Spleen (tissue), 11 donors: ENCODE measurements at regions not wholly inside any gene's neighbourhood (a gene's known extent, or its start where the extent isn't known, plus 50 kb on each side); places are given as distances from the start of the nearest gene placed in this dataset.

ENCODE experiments used
- DNase-seq: peaks from one replicate; pipeline ENCODE4 v3.0.0-alpha.2; 2020
- H3K27ac ChIP-seq, 8 donors: fragments of 200-600 bp; sonication (generic) in 7 of 8; 1 replicate in 4 of 8; 2 replicates in 4 of 8; pipeline versions ENCODE4 v1.5.0 to v1.8.0; 2016 to 2021; ENCODE audit warnings: inconsistent platforms in 4 of 8, mild to moderate bottlenecking in 4 of 8, moderate library complexity in 1 of 8
- H3K27me3 ChIP-seq, 7 donors: fragments of 200-600 bp; sonication (generic) in 6 of 7; replicated peaks in 1 of 7; 1 replicate in 4 of 7; 2 replicates in 3 of 7; pipeline versions ENCODE4 v1.5.0 to v1.8.0; 2016 to 2021; ENCODE audit warnings: inconsistent platforms in 3 of 7, mild to moderate bottlenecking in 1 of 7
- H3K36me3 ChIP-seq, 6 donors: fragments of 200-600 bp; sonication (generic) in 5 of 6; 1 replicate in 4 of 6; 2 replicates in 2 of 6; pipeline versions ENCODE4 v1.5.0 to v1.8.0; 2016 to 2021; ENCODE audit warnings: inconsistent platforms in 2 of 6
- H3K4me1 ChIP-seq, 6 donors: fragments of 200-600 bp; sonication (generic) in 5 of 6; 1 replicate in 3 of 6; 2 replicates in 3 of 6; pipeline versions ENCODE4 v1.5.0 to v1.8.0; 2016 to 2021; ENCODE audit warnings: inconsistent platforms in 3 of 6
- H3K4me3 ChIP-seq, 8 donors: fragments of 200-600 bp; sonication (generic) in 7 of 8; 1 replicate in 4 of 8; 2 replicates in 4 of 8; pipeline versions ENCODE4 v1.5.0 to v1.8.0; 2016 to 2021; ENCODE audit warnings: inconsistent platforms in 4 of 8, mild to moderate bottlenecking in 4 of 8, moderate library complexity in 2 of 8
- H3K9me3 ChIP-seq, 8 donors: fragments of 200-600 bp; sonication (generic) in 7 of 8; 1 replicate in 4 of 8; 2 replicates in 4 of 8; pipeline versions ENCODE4 v1.5.0 to v1.8.0; 2016 to 2021; ENCODE audit warnings: inconsistent platforms in 4 of 8
- POLR2A ChIP-seq, 3 donors: fragments of 450-650 bp; IDR thresholded peaks; one replicate each; pipeline ENCODE4 v1.5.1; 2017; ENCODE audit warnings: antibody characterized with exemption in 3 of 3, mild to moderate bottlenecking in 1 of 3
- POLR2AphosphoS5 ChIP-seq, 3 donors: sonication (generic); formaldehyde crosslinking; IDR thresholded peaks; one replicate each; pipeline ENCODE4 v1.5.1; 2017; ENCODE audit warnings: antibody characterized with exemption in 3 of 3
- WGBS, 5 donors: extraction: QIAGEN DNeasy Blood & Tissue Kit in 3 of 5; methylation state at CpG; one replicate each; pipeline versions ENCODE4 v1.1.5 to v1.1.7; 2013 to 2018; 5-methylcytosine and 5-hydroxymethylcytosine counted together
- intact Hi-C: fragments of 100-400 bp; cut with DNase I; formaldehyde crosslinking; loops from one replicate; pipeline ENCODE4 v1.15.0; 2023; ENCODE audit warnings: low total_unique reads
- TF ChIP-seq, protein P1 (sequence below), 11 experiments: fragments of 200-600 bp in 7 of 11; fragments of 450-650 bp in 4 of 11; sonication (generic) in 4 of 11; IDR thresholded peaks in 8 of 11; conservative IDR thresholded peaks in 3 of 11; 1 replicate in 7 of 11; 2 replicates in 4 of 11; pipeline versions ENCODE4 v1.4.0 to v1.8.0; 2016 to 2021; ENCODE audit warnings: antibody characterized with exemption in 11 of 11, inconsistent platforms in 4 of 11, mild to moderate bottlenecking in 1 of 11
- donor health status: healthy with polysubstance abuse.
- donor health status: DM: no; HTN: no; CAD: no; lungs with moderate emphysema.
- donor health status: DM: no; HTN: no; CAD: no.
- donor health status: Bipolar disorder and iron deficiency.
- donor health status: healthy.
- donor health status: DM: no; HTN: no; CAD: no.
- donor health status: DM: yes; HTN: yes; CAD: no.

DNA sequence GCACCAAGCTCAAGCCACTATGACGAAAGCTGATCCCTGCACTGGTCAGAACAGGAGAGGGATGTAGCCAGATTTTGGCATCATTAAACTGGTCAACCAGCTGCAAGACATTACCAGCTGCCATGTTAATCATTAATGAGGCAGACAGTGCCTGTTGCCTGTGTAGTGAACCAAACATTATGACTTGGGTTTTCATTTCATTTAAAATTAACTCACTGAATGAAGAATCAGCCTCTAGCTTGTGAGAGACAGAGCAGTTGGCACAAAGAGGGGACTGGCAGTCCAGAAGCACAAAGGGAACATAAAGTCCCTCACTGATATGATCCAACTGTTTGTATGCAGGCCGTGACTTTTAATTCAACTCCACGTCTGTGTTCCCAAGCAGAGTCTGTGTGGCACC, 318.9 kb downstream of the SEC16B start:
- H3K4me3 ChIP-seq = no peak overlapping the region
- intact Hi-C loops = no loop called here
- H3K36me3 ChIP-seq = no peaks in the 10 kb centered on the region
- H3K27me3 ChIP-seq = no peaks in the 10 kb centered on the region
- H3K4me1 ChIP-seq = no peaks in the 10 kb centered on the region
- WGBS, 5 donors = 75 to 93% (median 90%) methylated on average over 3 of the region's 3 CpGs
- no peak for DNase-seq
- peaks cover 0 to 8% (median 0%) of the 10 kb centered on the region in 8 donors for H3K9me3 ChIP-seq
- no peak for TF ChIP-seq POLR2AphosphoS5 (IDR thresholded peaks at IDR 0.05)
- TF ChIP-seq POLR2A (IDR thresholded peaks at IDR 0.05) = no peak
- TF ChIP-seq, protein P1, sequence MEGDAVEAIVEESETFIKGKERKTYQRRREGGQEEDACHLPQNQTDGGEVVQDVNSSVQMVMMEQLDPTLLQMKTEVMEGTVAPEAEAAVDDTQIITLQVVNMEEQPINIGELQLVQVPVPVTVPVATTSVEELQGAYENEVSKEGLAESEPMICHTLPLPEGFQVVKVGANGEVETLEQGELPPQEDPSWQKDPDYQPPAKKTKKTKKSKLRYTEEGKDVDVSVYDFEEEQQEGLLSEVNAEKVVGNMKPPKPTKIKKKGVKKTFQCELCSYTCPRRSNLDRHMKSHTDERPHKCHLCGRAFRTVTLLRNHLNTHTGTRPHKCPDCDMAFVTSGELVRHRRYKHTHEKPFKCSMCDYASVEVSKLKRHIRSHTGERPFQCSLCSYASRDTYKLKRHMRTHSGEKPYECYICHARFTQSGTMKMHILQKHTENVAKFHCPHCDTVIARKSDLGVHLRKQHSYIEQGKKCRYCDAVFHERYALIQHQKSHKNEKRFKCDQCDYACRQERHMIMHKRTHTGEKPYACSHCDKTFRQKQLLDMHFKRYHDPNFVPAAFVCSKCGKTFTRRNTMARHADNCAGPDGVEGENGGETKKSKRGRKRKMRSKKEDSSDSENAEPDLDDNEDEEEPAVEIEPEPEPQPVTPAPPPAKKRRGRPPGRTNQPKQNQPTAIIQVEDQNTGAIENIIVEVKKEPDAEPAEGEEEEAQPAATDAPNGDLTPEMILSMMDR (IDR thresholded peaks at IDR 0.05 in 8 of 11, conservative IDR thresholded peaks at IDR 0.05 in 3 of 11) = no peak
- H3K27ac ChIP-seq = no peak overlapping the region

- intact Hi-C loops = no loop called here
- Histone ChIP-seq H3K4me1 (no peaks in the 10 kb centered on the region), H3K4me3 (no peak overlapping the region), H3K36me3 (no peaks in the 10 kb centered on the region), H3K27me3 (no peaks in the 10 kb centered on the region), H3K9me3 (peaks cover 0 to 8% (median 0%) of the 10 kb centered on the region in 8 donors), H3K27ac (no peak overlapping the region)
- DNase-seq = no peak
- 62 to 88% (median 80%) methylated on average over 6 of the region's 6 CpGs for WGBS, 5 donors
- TF ChIP-seq POLR2A (IDR thresholded peaks at IDR 0.05) = no peak
- no peak for TF ChIP-seq POLR2AphosphoS5 (IDR thresholded peaks at IDR 0.05)
- TF ChIP-seq, protein P1 (IDR thresholded peaks at IDR 0.05 in 8 of 11, conservative IDR thresholded peaks at IDR 0.05 in 3 of 11) = no peak
Observed at GRCh38 chr1:177648731-177649265, 321.1 kb downstream of the SEC16B start.

GRCh38 chr1:177648138-177648537, 321.7 kb downstream of the SEC16B start:
- intact Hi-C loops = no loop called here
- no peaks in the 10 kb centered on the region for H3K27me3 ChIP-seq
- H3K36me3 ChIP-seq = no peaks in the 10 kb centered on the region
- no peak overlapping the region for H3K27ac ChIP-seq
- H3K9me3 ChIP-seq = peaks cover 0 to 6% (median 0%) of the 10 kb centered on the region in 8 donors
- no peak for DNase-seq
- no peak overlapping the region for H3K4me3 ChIP-seq
- H3K4me1 ChIP-seq = no peaks in the 10 kb centered on the region
- no peak for TF ChIP-seq POLR2AphosphoS5 (IDR thresholded peaks at IDR 0.05)
- no peak for TF ChIP-seq POLR2A (IDR thresholded peaks at IDR 0.05)
- TF ChIP-seq, protein P1 (IDR thresholded peaks at IDR 0.05 in 8 of 11, conservative IDR thresholded peaks at IDR 0.05 in 3 of 11) = no peak
- 92 to 100% (median 94%) methylated on average over 1 of the region's 1 CpG for WGBS, 5 donors

GRCh38 chr1:177646757-177647730, 322.8 kb downstream of the SEC16B start:
- H3K27ac ChIP-seq = no peak overlapping the region
- TF ChIP-seq, protein P1 (IDR thresholded peaks at IDR 0.05 in 8 of 11, conservative IDR thresholded peaks at IDR 0.05 in 3 of 11) = no peak
- TF ChIP-seq POLR2A (IDR thresholded peaks at IDR 0.05) (no peak), POLR2AphosphoS5 (IDR thresholded peaks at IDR 0.05) (no peak)
- no peak overlapping the region for H3K4me3 ChIP-seq
- H3K36me3 ChIP-seq = no peaks in the 10 kb centered on the region
- intact Hi-C loops = no loop called here
- H3K27me3 ChIP-seq = no peaks in the 10 kb centered on the region
- H3K9me3 ChIP-seq = no peaks in the 10 kb centered on the region
- H3K4me1 ChIP-seq = no peaks in the 10 kb centered on the region
- WGBS, 5 donors = 70 to 85% (median 80%) methylated on average over 4 of the region's 4 CpGs
- DNase-seq = no peak
